IPS-NIHi7 (cell line): ENCODE measurements at regions not wholly inside any gene's neighbourhood (a gene's known extent, or its start where the extent isn't known, plus 50 kb on each side); places are given as distances from the start of the nearest gene placed in this dataset.
"Not testable (repeated sequence)": the region's sequence is repeated elsewhere in the genome, so short reads cannot be mapped to it uniquely, and the experiment has no call there.

Source experiments
- DNase-seq: peaks from one replicate; pipeline ENCODE4 v3.0.0; 2012; ENCODE audit warnings: mixed read lengths; ENCODE audit errors: extremely low spot score

- no peak for DNase-seq
Observed at GRCh38 chr6:22099923-22100322, 196.9 kb downstream of the PRL start.

DNA sequence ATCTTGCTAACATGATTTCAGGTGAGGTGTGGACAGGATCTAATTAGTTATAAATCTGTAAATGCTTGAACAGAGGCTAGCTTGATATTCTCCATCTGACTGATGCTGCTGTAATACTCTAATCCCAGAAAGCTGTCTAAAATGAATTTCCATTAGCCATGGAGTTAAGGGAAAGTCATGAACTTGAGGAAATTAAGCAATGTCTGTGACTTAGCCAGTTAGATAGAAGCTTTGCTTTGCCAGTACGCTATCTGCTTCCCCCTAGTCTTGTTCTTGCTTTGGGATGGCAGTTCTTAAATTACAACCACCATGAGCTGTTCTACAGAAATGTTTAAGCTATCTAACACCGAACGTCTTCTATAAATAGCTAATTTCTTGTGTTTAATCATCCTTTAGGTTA is 195.7 kb downstream of the PRL start:
- DNase-seq = no peak

- no peak for DNase-seq
Observed at GRCh38 chr6:22102671-22103070, 194.2 kb downstream of the PRL start.

GRCh38 chr6:22106451-22106850 is 190.4 kb downstream of the PRL start:
- no peak for DNase-seq

DNA sequence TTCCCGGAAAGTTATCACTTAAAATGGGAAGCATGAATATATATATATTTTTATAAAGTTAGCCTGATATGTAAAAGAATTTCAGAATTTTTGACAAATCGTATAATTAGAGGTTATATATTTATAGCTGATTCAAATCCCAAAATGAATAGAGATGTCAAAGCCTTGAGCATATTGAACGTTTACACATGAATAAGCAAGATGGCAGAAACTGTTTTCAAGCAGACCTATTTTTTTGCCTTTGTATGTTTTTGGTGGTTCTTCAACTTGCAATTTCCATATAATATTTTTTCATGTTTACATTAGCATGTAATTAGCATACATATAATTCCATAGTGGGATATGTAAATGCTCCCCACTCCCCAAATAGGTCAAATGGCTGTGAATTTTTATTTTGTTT is 189.9 kb downstream of the PRL start:
- no peak for DNase-seq

DNA sequence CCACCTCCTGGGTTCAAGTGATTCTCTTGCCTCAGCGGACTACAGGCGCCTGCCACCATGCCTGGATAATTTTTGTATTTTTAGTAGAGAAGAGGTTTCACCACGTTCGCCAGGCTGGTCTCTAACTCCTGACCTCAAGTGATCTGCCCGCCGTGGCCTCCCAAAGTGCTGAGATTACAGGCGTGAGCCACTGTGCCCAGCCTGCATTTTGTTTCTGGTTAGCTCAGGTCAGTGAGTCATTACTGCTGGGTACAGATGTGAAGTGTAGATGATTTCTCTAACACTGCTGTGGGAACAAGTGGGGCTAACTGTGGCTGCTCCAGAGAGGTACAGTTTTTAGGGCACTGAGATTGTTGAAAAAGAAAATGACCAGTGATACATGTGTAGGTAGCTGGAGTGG is 188.6 kb downstream of the PRL start:
- no peak for DNase-seq

GRCh38 chr6:22110061-22110460 is 186.8 kb downstream of the PRL start:
- DNase-seq = no peak

DNA sequence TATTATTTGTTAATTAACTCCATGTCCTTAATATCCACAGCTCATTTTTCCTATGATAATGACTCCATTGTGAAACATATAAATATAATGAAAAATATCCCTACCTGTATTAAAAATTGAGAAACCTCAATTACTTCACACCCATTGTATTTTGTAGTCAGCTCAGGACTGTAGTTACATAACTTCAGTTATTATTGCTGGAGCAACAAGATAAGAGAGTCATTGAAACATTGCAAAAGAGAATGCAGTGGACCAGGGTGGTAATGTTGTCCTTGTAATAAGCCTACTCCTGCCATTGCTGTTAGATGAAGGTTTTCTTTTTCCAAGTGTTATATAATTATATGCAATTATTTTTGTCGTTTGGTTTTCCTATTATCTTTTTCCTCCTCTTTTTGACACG is 184.4 kb downstream of the PRL start:
- DNase-seq = no peak

GRCh38 chr6:22113026-22113766 is 183.6 kb downstream of the PRL start:
- no peak for DNase-seq

DNA sequence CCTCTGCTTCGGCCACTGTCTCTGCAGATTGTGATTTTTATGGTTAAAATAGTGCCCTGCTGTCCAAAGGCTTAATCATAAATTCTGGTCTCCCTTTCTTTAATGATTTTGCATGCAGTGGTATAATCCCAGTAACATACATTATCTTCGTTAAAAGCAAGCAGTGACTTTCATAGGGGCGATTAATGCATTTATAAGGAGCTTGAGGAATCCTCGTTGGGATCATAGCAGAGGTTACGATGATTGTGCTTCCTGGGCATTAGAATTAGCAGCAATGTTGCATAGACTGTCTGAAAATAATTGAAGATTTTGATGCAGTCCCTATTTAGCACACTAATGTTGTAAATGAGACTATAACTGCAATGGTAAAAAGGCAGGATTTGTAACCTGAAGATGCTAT is 181.3 kb downstream of the PRL start:
- DNase-seq = no peak

GRCh38 chr6:22117631-22118030 is 179.2 kb downstream of the PRL start:
- no peak for DNase-seq

GRCh38 chr6:22119500-22119899 is 177.3 kb downstream of the PRL start:
- DNase-seq = no peak

GRCh38 chr6:22124756-22125155 is 172.1 kb downstream of the PRL start:
- DNase-seq = no peak

- DNase-seq = no peak
Observed at GRCh38 chr6:22126910-22127309, 169.9 kb downstream of the PRL start.

- no peak for DNase-seq
Observed at GRCh38 chr6:22129751-22130150, 167.1 kb downstream of the PRL start.

GRCh38 chr6:22132656-22133055 is 164.2 kb downstream of the PRL start:
- no peak for DNase-seq

DNA sequence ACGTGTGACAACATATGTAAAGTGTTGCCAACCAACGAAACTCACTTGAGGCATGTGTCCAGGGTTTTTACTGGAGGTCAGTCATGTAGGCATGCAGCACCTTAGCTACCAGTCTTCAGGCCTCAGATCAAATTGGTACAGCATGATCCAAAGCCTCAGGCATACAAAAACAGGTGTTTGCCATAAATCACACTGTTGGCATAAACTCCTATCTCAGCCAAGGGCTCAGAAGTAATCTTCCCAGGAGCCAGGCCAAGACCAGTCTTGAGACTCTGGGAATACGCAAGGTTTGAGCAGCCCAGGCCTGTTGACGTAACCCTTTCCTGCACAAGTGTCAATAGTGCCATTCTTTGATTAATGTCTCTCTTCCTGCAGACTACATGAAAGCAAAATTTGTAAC is 163.5 kb downstream of the PRL start:
- no peak for DNase-seq

GRCh38 chr6:22134308-22134707 is 162.5 kb downstream of the PRL start:
- no peak for DNase-seq

- no peak for DNase-seq
Observed at GRCh38 chr6:22135395-22135794, 161.4 kb downstream of the PRL start.

GRCh38 chr6:22140736-22141135 is 156.1 kb downstream of the PRL start:
- not testable (repeated sequence) for DNase-seq

- no peak for DNase-seq
Observed at GRCh38 chr6:22141241-22141745, 155.5 kb downstream of the PRL start.

- no peak for DNase-seq
Observed at GRCh38 chr6:22142856-22143255, 154.0 kb downstream of the PRL start.

DNA sequence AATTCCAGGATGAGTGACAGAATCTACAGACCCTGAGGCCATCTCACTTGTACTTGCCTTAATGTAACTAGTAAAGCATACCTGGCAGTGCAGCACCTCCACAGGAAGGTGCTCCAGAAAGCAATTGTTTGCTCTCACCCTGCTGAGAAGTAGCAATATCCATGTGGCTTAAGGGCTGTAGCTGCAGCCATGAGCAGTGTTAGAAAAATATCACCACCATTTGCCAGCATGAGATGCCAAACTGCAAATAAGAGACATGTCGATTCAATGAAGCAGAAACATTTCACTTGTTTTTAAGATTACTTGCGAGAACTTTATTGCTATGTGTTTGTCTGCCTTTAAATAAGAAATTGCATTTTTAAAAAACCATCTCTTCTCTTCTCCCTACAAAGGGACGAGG is 151.5 kb downstream of the PRL start:
- peak; percentile 22 for DNase-seq
